MCF 10A (cell line): ENCODE measurements at regions not wholly inside any gene's neighbourhood (a gene's known extent, or its start where the extent isn't known, plus 50 kb on each side); places are given as distances from the start of the nearest gene placed in this dataset.

ENCODE experiments used
- BruUV-seq: library from RNA; stranded (reverse); fragments of 400-500 nt; replicated peaks from 2 replicates; lab custom pipeline; 2021; lab: Mats Ljungman, UMichigan
- CTCF ChIA-PET: fragments of 300-600 bp; sonication (Branson Sonifier 250); formaldehyde crosslinking; extraction: SDS; loops from one replicate; lab custom pipeline; 2021; ENCODE audit warnings: antibody characterized with exemption, inconsistent platforms; lab: Yijun Ruan, JAX
- POLR2A ChIA-PET: fragments of 300-600, 350-650 bp; sonication (Branson Sonifier 250); formaldehyde crosslinking; extraction: SDS; loops from one replicate; lab custom pipeline; 2020; ENCODE audit warnings: antibody characterized with exemption, inconsistent platforms; lab: Yijun Ruan, JAX
- DNase-seq: peaks from one replicate; pipeline ENCODE4 v3.0.0-alpha.2; 2018; ENCODE audit not compliant: unreplicated experiment
- H3K27ac Mint-ChIP-seq: one replicate; pipeline ENCODE4 v1.8.0; 2022; ENCODE audit warnings: mild to moderate bottlenecking, low read depth, mixed read lengths; ENCODE audit not compliant: unreplicated experiment
- H3K27me3 Mint-ChIP-seq: one replicate; pipeline ENCODE4 v1.8.0; 2022; ENCODE audit warnings: mixed read lengths; ENCODE audit not compliant: insufficient read depth, unreplicated experiment
- H3K36me3 Mint-ChIP-seq: one replicate; pipeline ENCODE4 v1.8.0; 2022; ENCODE audit warnings: mild to moderate bottlenecking, moderate library complexity, mixed read lengths; ENCODE audit not compliant: insufficient read depth, unreplicated experiment
- H3K4me1 Mint-ChIP-seq: one replicate; pipeline ENCODE4 v1.8.0; 2022; ENCODE audit warnings: mixed read lengths; ENCODE audit not compliant: insufficient read depth, unreplicated experiment
- H3K4me3 Mint-ChIP-seq: one replicate; pipeline ENCODE4 v1.8.0; 2022; ENCODE audit warnings: mild to moderate bottlenecking, moderate library complexity, mixed read lengths; ENCODE audit not compliant: unreplicated experiment
- H3K9me3 Mint-ChIP-seq: one replicate; pipeline ENCODE4 v1.8.0; 2022; ENCODE audit warnings: mixed read lengths; ENCODE audit not compliant: unreplicated experiment
- intact Hi-C: fragments of 100-400 bp; cut with micrococcal nuclease; formaldehyde crosslinking; loops from 2 replicates; pipeline ENCODE4 v1.14.1; 2022
- TF ChIP-seq, protein P1 (sequence below): fragments of 200-600 bp; IDR thresholded peaks from one replicate; pipeline ENCODE4 v1.8.0; 2022; ENCODE audit warnings: antibody characterized with exemption, mild to moderate bottlenecking; ENCODE audit not compliant: unreplicated experiment

DNA sequence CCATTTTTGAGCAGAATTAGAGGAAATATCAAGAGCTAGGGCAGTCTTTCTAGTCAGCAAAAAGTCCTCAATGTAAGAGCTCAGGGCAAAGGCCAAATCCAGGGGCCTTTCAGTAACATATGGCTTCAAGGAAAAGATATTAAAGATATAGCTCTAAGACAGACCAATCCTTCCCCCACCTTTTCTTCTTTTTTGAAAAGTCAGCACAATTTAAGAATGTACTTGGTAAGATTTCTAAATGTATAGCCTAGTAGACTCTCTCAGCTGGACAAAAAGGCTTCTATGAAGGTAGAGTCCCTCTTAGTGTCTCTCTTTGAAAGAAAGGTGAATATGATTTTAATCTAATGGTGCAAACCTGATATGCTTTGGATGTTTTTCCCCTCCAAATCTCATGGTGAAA, 515.7 kb downstream of the VRK1 start:
- no TSS peak for BruUV-seq
- Mint-ChIP-seq H3K4me1 (peaks cover 5% of the 10 kb centered on the region), H3K27me3 (no peaks in the 10 kb centered on the region), H3K4me3 (no peak overlapping the region), H3K9me3 (peaks cover 7% of the 10 kb centered on the region), H3K36me3 (no peaks in the 10 kb centered on the region), H3K27ac (no peak overlapping the region)
- POLR2A ChIA-PET = interaction anchor here (0.5 to 0.6 kb wide), 2 partner anchors 17 to 21 kb away, joined by 3 read pairs; no protein-coding TSS in a partner anchor
- CTCF ChIA-PET = interaction anchor here (0.7 kb wide), 2 partner anchors 40 to 1631 kb away, joined by 3 read pairs; no protein-coding TSS in a partner anchor
- DNase-seq = no peak
- intact Hi-C loops = no loop called here
- TF ChIP-seq, protein P1, sequence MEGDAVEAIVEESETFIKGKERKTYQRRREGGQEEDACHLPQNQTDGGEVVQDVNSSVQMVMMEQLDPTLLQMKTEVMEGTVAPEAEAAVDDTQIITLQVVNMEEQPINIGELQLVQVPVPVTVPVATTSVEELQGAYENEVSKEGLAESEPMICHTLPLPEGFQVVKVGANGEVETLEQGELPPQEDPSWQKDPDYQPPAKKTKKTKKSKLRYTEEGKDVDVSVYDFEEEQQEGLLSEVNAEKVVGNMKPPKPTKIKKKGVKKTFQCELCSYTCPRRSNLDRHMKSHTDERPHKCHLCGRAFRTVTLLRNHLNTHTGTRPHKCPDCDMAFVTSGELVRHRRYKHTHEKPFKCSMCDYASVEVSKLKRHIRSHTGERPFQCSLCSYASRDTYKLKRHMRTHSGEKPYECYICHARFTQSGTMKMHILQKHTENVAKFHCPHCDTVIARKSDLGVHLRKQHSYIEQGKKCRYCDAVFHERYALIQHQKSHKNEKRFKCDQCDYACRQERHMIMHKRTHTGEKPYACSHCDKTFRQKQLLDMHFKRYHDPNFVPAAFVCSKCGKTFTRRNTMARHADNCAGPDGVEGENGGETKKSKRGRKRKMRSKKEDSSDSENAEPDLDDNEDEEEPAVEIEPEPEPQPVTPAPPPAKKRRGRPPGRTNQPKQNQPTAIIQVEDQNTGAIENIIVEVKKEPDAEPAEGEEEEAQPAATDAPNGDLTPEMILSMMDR = no peak

DNA sequence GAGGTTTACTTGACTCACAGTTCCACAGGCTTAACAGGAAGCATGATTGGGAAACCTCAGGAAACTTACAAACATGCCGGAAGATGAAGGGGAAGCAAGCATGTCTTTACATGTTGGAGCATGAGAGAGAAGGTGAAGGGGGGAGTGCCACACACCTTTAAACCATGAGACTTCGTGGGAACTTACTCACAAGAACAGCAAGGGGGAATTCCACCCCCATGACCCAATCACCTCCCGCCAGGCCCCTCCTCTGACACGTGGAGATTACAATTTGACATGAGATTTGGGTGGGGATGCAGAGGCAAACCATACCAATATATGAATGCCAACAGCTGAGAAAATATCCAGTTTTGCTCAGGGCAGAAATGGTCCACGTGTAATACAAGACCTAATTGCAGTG, 518.6 kb downstream of the VRK1 start:
- H3K36me3 Mint-ChIP-seq = no peaks in the 10 kb centered on the region

DNA sequence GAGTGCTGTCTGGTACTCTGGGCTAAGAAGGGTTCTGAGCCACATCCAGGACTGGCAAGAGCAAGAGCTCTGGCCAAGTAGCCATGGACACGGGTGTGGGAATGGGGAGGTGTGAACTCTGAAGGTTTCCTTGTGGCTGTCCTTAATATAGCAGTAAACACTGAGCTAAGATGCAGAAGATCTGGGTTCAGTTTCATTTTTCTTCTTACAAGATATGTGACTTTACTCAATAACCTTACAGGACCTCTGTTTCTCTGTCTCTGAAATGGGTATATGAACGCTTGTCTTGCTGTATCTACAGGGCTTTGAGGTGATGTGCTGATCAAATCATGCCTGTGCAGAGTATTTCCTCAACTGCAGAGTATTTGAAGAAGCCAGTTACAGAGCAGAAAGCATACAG, 521.2 kb downstream of the VRK1 start:
- Mint-ChIP-seq H3K4me3 (no peak overlapping the region), H3K27ac (no peak overlapping the region), H3K36me3 (no peaks in the 10 kb centered on the region), H3K27me3 (peaks cover 11% of the 10 kb centered on the region), H3K4me1 (peaks cover 5% of the 10 kb centered on the region), H3K9me3 (peaks cover 14% of the 10 kb centered on the region)
- TF ChIP-seq, protein P1 = no peak
- CTCF ChIA-PET = no interaction called here
- POLR2A ChIA-PET = interaction anchor here (1.0 kb wide), 1 partner anchor 11 kb away, joined by 3 read pairs; no protein-coding TSS in a partner anchor
- no TSS peak for BruUV-seq
- no peak for DNase-seq
- intact Hi-C loops = no loop called here

More for the DNA sequence above, 518.6 kb downstream of the VRK1 start:
- Mint-ChIP-seq H3K4me3 (no peak overlapping the region), H3K27ac (no peak overlapping the region), H3K9me3 (peaks cover 7% of the 10 kb centered on the region), H3K27me3 (no peaks in the 10 kb centered on the region), H3K4me1 (peaks cover 5% of the 10 kb centered on the region)
- TF ChIP-seq, protein P1 = no peak
- DNase-seq = peak; percentile 51
- intact Hi-C loops = no loop called here
- ChIA-PET CTCF (interaction anchor here (0.5 to 0.8 kb wide), 3 partner anchors 13 to 533 kb away, joined by 3 to 5 read pairs (median 3); no protein-coding TSS in a partner anchor), POLR2A (no interaction called here)
- no TSS peak for BruUV-seq

DNA sequence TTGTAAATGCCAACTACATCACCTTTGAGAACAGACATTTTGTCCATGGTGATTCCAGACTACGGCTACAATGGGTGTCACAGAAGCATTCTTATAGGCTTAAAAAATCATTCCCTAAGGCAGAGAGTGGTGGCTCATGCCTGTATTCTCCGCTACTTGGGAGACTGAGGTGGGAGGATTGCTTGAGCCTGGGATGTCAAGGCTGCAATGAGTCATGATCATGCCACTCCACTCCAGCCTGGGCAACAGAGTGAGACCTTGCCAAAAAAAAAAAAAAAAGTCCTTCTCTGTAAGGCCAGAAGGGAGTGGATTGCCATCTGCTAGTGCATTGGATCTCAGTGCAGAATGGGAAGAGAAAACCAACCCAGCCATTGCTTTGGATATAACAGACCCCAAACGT, 522.5 kb downstream of the VRK1 start:
- peaks cover 7% of the 10 kb centered on the region for H3K9me3 Mint-ChIP-seq
- intact Hi-C loops = no loop called here
- ChIA-PET POLR2A (no interaction called here), CTCF (interaction anchor here (0.6 kb wide), 1 partner anchor 50 kb away, joined by 4 read pairs; no protein-coding TSS in a partner anchor)
- no TSS peak for BruUV-seq
- peaks cover 5% of the 10 kb centered on the region for H3K4me1 Mint-ChIP-seq
- no peak overlapping the region for H3K27ac Mint-ChIP-seq
- DNase-seq = peak; percentile 51
- peaks cover 11% of the 10 kb centered on the region for H3K27me3 Mint-ChIP-seq
- H3K4me3 Mint-ChIP-seq = no peak overlapping the region
- no peaks in the 10 kb centered on the region for H3K36me3 Mint-ChIP-seq
- TF ChIP-seq, protein P1 = no peak
